Fibroblast of lung (primary cell): ENCODE measurements at regions not wholly inside any gene's neighbourhood (a gene's known extent, or its start where the extent isn't known, plus 50 kb on each side); places are given as distances from the start of the nearest gene placed in this dataset.
"Not testable (repeated sequence)": the region's sequence is repeated elsewhere in the genome, so short reads cannot be mapped to it uniquely, and the experiment has no call there.

Experiments
- DNase-seq, 2 donors: peaks; one replicate each; pipeline versions ENCODE4 v3.0.0 to v3.0.0-alpha.2; 2010; ENCODE audit warnings: low read depth in 2 of 2
- H2AFZ ChIP-seq: 2 replicates; pipeline ENCODE4 v1.5.1; 2012; ENCODE audit warnings: low read length, control low read depth, inconsistent platforms
- H3K27ac ChIP-seq: 2 replicates; pipeline ENCODE4 v1.5.1; 2011; ENCODE audit warnings: low read length, control low read depth; ENCODE audit not compliant: insufficient read depth
- H3K27me3 ChIP-seq: 2 replicates; pipeline ENCODE4 v1.5.1; 2011; ENCODE audit warnings: mild to moderate bottlenecking, low read length; ENCODE audit not compliant: control insufficient read depth, insufficient read depth
- H3K36me3 ChIP-seq: 2 replicates; pipeline ENCODE4 v1.5.1; 2011; ENCODE audit warnings: low read length; ENCODE audit not compliant: control insufficient read depth, insufficient read depth
- H3K4me1 ChIP-seq: 2 replicates; pipeline ENCODE4 v1.5.1; 2011; ENCODE audit warnings: low read length; ENCODE audit not compliant: control insufficient read depth, insufficient read depth; ENCODE audit errors: extremely low read depth
- H3K4me2 ChIP-seq: 2 replicates; pipeline ENCODE4 v1.5.1; 2011; ENCODE audit warnings: low read length, control low read depth; ENCODE audit not compliant: insufficient read depth; ENCODE audit errors: extremely low read depth
- H3K4me3 ChIP-seq, 4 experiments: fragments of 200-600 bp in 1 of 4; sonication (generic) in 1 of 4; replicated peaks in 1 of 4; 2 replicates each; pipeline ENCODE4 v1.5.1; 2011 to 2016; ENCODE audit warnings: low read length in 4 of 4, low read depth in 3 of 4, mild to moderate bottlenecking in 3 of 4, control low read depth in 2 of 4, inconsistent platforms in 1 of 4, mixed read lengths in 1 of 4; ENCODE audit not compliant: insufficient read depth in 1 of 4; ENCODE audit errors: control extremely low read depth in 1 of 4
- H3K79me2 ChIP-seq: 2 replicates; pipeline ENCODE4 v1.5.1; 2012; ENCODE audit warnings: mild to moderate bottlenecking, low read length, inconsistent platforms; ENCODE audit not compliant: control insufficient read depth, insufficient read depth
- H3K9ac ChIP-seq: 2 replicates; pipeline ENCODE4 v1.5.1; 2011; ENCODE audit warnings: mild to moderate bottlenecking, low read length, control low read depth; ENCODE audit not compliant: insufficient read depth
- H3K9me3 ChIP-seq: 2 replicates; pipeline ENCODE4 v1.5.1; 2012; ENCODE audit warnings: low read depth, low read length; ENCODE audit not compliant: control insufficient read depth, insufficient read depth
- H4K20me1 ChIP-seq: 2 replicates; pipeline ENCODE4 v1.5.1; 2011; ENCODE audit warnings: low read length; ENCODE audit not compliant: control insufficient read depth, insufficient read depth; ENCODE audit errors: extremely low read depth
- EZH2 ChIP-seq: IDR thresholded peaks from 2 replicates; pipeline ENCODE4 v1.5.1; 2012; ENCODE audit warnings: low read length, control low read depth, mild to moderate bottlenecking; ENCODE audit errors: missing control alignments
- TF ChIP-seq, protein P1 (sequence below), 2 donors: IDR thresholded peaks in 1 of 2; conservative IDR thresholded peaks in 1 of 2; 1 replicate in 1 of 2; 2 replicates in 1 of 2; pipeline ENCODE4 v1.5.1; 2011 to 2012; ENCODE audit warnings: low read length in 2 of 2, control low read depth in 1 of 2, inconsistent platforms in 1 of 2, low read depth in 1 of 2, mild to moderate bottlenecking in 1 of 2

DNA sequence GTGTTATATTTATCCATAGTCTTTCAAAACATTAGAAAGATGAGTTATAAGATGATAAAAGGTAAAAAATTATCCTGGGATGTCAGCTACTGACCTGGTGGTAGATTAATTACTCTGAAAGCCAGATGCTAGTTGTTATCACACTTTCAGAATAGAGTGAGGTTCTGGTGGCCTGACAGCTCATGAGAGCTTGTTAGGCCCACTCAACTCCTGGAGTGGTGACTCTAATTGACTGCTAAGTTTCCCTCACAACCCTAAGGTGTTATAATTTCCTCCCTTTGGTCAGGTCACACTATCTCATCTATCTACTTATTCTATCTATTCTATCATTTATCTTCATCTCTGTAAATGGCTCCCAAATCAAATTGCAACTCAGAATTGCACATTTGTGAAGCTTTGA is 90.1 kb downstream of the ZNF648 start:
- Histone ChIP-seq H3K4me1 (no peaks in the 10 kb centered on the region), H3K4me3 (no peak overlapping the region), H2AFZ (no peak overlapping the region), H3K9me3 (no peaks in the 10 kb centered on the region), H3K27me3 (no peaks in the 10 kb centered on the region), H3K27ac (no peak overlapping the region), H4K20me1 (no peaks in the 10 kb centered on the region), H3K9ac (no peak overlapping the region), H3K36me3 (no peaks in the 10 kb centered on the region), H3K4me2 (no peak overlapping the region), H3K79me2 (no peaks in the 10 kb centered on the region)
- TF ChIP-seq EZH2, result no peak
- TF ChIP-seq, protein P1, sequence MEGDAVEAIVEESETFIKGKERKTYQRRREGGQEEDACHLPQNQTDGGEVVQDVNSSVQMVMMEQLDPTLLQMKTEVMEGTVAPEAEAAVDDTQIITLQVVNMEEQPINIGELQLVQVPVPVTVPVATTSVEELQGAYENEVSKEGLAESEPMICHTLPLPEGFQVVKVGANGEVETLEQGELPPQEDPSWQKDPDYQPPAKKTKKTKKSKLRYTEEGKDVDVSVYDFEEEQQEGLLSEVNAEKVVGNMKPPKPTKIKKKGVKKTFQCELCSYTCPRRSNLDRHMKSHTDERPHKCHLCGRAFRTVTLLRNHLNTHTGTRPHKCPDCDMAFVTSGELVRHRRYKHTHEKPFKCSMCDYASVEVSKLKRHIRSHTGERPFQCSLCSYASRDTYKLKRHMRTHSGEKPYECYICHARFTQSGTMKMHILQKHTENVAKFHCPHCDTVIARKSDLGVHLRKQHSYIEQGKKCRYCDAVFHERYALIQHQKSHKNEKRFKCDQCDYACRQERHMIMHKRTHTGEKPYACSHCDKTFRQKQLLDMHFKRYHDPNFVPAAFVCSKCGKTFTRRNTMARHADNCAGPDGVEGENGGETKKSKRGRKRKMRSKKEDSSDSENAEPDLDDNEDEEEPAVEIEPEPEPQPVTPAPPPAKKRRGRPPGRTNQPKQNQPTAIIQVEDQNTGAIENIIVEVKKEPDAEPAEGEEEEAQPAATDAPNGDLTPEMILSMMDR (conservative IDR thresholded peaks at IDR 0.05 in 1 of 2, IDR thresholded peaks at IDR 0.05 in 1 of 2; ENCODE audit: low read depth in 1 of 2, low read length in 2 of 2), result no peak
- no peak for DNase-seq

GRCh38 chr1:181969902-181970301 is 91.6 kb downstream of the ZNF648 start:
- H3K79me2 ChIP-seq, result no peaks in the 10 kb centered on the region

GRCh38 chr1:181954696-181955095 is 106.8 kb downstream of the ZNF648 start:
- not testable (repeated sequence) for DNase-seq, H3K36me3 ChIP-seq, H3K27me3 ChIP-seq, H3K4me3 ChIP-seq, H3K4me1 ChIP-seq, H3K9me3 ChIP-seq, H3K79me2 ChIP-seq, H2AFZ ChIP-seq, H4K20me1 ChIP-seq, H3K9ac ChIP-seq, H3K27ac ChIP-seq, H3K4me2 ChIP-seq

More at GRCh38 chr1:181969902-181970301, 91.6 kb downstream of the ZNF648 start:
- Histone ChIP-seq H3K9me3 (no peaks in the 10 kb centered on the region), H3K4me1 (no peaks in the 10 kb centered on the region), H3K4me2 (no peak overlapping the region), H4K20me1 (no peaks in the 10 kb centered on the region), H2AFZ (no peak overlapping the region), H3K36me3 (no peaks in the 10 kb centered on the region), H3K4me3 (no peak overlapping the region), H3K27me3 (no peaks in the 10 kb centered on the region), H3K27ac (no peak overlapping the region), H3K9ac (no peak overlapping the region)
- DNase-seq, result no peak
- no peak for TF ChIP-seq EZH2
- TF ChIP-seq, protein P1 (conservative IDR thresholded peaks at IDR 0.05 in 1 of 2, IDR thresholded peaks at IDR 0.05 in 1 of 2; ENCODE audit: low read depth in 1 of 2, low read length in 2 of 2), result no peak

- H3K9me3 ChIP-seq, H4K20me1 ChIP-seq, H3K4me2 ChIP-seq, H2AFZ ChIP-seq, H3K79me2 ChIP-seq, H3K36me3 ChIP-seq, H3K4me3 ChIP-seq, DNase-seq, H3K4me1 ChIP-seq, H3K9ac ChIP-seq, H3K27me3 ChIP-seq, H3K27ac ChIP-seq: not testable (repeated sequence)
Measured at GRCh38 chr1:181954178-181954577, 107.3 kb downstream of the ZNF648 start.
